ENCODE measurements at regions not wholly inside any gene's neighbourhood (a gene's known extent, or its start where the extent isn't known, plus 50 kb on each side); places are given as distances from the start of the nearest gene placed in this dataset.

DNA sequence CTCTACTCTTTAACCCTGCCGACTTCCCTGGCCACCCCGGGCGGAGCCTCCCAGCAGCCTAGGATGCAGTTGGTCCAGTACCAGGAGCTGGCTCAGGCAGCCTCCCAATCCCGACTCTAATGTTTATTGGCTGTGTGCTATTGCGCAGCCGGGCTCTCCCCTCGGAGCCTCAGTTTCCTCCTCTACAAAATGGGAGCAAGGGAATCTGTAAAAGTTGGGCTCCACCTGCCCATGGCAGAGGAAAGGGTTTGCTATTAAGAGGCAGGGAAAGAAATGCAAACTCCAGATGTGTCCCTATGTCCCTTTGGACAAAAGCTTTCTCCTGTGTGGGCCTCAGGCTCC lies 140.8 kb upstream of the PJA1 start:
- Histone ChIP-seq H3K27me3 (ENCODE audit: insufficient read depth, low read length) (no peaks in the 10 kb centered on the region), H3K4me2 (ENCODE audit: low read length) (no peak overlapping the region), H3K36me3 (ENCODE audit: control insufficient read depth in 1 of 2, insufficient read depth in 2 of 2, low read length in 2 of 2) (no peaks in the 10 kb centered on the region), H3K9me2 (ENCODE audit: insufficient read depth) (no peaks in the 10 kb centered on the region), H3K4me1 (ENCODE audit: control insufficient read depth in 1 of 2, insufficient read depth in 2 of 2, low read length in 2 of 2) (no peaks in the 10 kb centered on the region), H3K9ac (ENCODE audit: low read length) (no peak overlapping the region), H3K27ac (ENCODE audit: low read depth, low read length) (no peak overlapping the region), H3K4me3 (replicated peaks in 1 of 2; ENCODE audit: low read depth in 1 of 2, low read length in 2 of 2) (no peak overlapping the region), H3K79me2 (ENCODE audit: insufficient read depth, low read length) (no peaks in the 10 kb centered on the region), H4K20me1 (ENCODE audit: insufficient read depth) (no peaks in the 10 kb centered on the region), H2AFZ (ENCODE audit: low read depth, low read length, poor library complexity, severe bottlenecking) (no peak overlapping the region), H3K9me3 (ENCODE audit: control insufficient read depth in 1 of 2, insufficient read depth in 1 of 2, low read depth in 1 of 2, low read length in 2 of 2) (no peaks in the 10 kb centered on the region)
- intact Hi-C loops (cut with micrococcal nuclease) = no loop called here
- ChIA-PET POLR2A (no interaction called here), CTCF (no interaction called here), RAD21 (ENCODE audit: low non-redundant PET in 1 of 2, low total read pairs in 2 of 2, uncharacterized antibody in 2 of 2, unreplicated experiment in 2 of 2) (no interaction called here)
- no peak for ATAC-seq
- TF ChIP-seq, protein P1, sequence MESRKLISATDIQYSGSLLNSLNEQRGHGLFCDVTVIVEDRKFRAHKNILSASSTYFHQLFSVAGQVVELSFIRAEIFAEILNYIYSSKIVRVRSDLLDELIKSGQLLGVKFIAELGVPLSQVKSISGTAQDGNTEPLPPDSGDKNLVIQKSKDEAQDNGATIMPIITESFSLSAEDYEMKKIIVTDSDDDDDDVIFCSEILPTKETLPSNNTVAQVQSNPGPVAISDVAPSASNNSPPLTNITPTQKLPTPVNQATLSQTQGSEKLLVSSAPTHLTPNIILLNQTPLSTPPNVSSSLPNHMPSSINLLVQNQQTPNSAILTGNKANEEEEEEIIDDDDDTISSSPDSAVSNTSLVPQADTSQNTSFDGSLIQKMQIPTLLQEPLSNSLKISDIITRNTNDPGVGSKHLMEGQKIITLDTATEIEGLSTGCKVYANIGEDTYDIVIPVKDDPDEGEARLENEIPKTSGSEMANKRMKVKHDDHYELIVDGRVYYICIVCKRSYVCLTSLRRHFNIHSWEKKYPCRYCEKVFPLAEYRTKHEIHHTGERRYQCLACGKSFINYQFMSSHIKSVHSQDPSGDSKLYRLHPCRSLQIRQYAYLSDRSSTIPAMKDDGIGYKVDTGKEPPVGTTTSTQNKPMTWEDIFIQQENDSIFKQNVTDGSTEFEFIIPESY (IDR thresholded peaks at IDR 0.05; ENCODE audit: extremely low read depth, insufficient replicate concordance, low read length) = no peak
- TF ChIP-seq, protein P2, sequence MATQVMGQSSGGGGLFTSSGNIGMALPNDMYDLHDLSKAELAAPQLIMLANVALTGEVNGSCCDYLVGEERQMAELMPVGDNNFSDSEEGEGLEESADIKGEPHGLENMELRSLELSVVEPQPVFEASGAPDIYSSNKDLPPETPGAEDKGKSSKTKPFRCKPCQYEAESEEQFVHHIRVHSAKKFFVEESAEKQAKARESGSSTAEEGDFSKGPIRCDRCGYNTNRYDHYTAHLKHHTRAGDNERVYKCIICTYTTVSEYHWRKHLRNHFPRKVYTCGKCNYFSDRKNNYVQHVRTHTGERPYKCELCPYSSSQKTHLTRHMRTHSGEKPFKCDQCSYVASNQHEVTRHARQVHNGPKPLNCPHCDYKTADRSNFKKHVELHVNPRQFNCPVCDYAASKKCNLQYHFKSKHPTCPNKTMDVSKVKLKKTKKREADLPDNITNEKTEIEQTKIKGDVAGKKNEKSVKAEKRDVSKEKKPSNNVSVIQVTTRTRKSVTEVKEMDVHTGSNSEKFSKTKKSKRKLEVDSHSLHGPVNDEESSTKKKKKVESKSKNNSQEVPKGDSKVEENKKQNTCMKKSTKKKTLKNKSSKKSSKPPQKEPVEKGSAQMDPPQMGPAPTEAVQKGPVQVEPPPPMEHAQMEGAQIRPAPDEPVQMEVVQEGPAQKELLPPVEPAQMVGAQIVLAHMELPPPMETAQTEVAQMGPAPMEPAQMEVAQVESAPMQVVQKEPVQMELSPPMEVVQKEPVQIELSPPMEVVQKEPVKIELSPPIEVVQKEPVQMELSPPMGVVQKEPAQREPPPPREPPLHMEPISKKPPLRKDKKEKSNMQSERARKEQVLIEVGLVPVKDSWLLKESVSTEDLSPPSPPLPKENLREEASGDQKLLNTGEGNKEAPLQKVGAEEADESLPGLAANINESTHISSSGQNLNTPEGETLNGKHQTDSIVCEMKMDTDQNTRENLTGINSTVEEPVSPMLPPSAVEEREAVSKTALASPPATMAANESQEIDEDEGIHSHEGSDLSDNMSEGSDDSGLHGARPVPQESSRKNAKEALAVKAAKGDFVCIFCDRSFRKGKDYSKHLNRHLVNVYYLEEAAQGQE (IDR thresholded peaks at IDR 0.05; ENCODE audit: low read depth) = no peak
- no peak for DNase-seq (ENCODE audit: low read depth, low spot score)
- BruUV-seq (replicated peaks) = no TSS peak
